OCI-LY1 (cell line): ENCODE measurements at regions not wholly inside any gene's neighbourhood (a gene's known extent, or its start where the extent isn't known, plus 50 kb on each side); places are given as distances from the start of the nearest gene placed in this dataset.
A peak's percentile ranks its signal among the peaks of the same experiment; 100 is the strongest.

Source experiments
- EZH2 ChIP-seq: fragments of 200-600 bp; sonication (generic), shearing (Covaris generic); IDR thresholded peaks from 2 replicates; pipeline ENCODE4 v1.8.0; 2017; ENCODE audit warnings: borderline replicate concordance, mixed run types, mild to moderate bottlenecking, antibody characterized with exemption, low read length, moderate library complexity, mixed read lengths
- TF ChIP-seq, protein P1 (sequence below): fragments of 200-600 bp; sonication (generic), shearing (Covaris generic); IDR thresholded peaks from 2 replicates; pipeline ENCODE4 v1.5.1; 2017; ENCODE audit warnings: mild to moderate bottlenecking, antibody characterized with exemption, low read length, moderate library complexity, mixed read lengths

DNA sequence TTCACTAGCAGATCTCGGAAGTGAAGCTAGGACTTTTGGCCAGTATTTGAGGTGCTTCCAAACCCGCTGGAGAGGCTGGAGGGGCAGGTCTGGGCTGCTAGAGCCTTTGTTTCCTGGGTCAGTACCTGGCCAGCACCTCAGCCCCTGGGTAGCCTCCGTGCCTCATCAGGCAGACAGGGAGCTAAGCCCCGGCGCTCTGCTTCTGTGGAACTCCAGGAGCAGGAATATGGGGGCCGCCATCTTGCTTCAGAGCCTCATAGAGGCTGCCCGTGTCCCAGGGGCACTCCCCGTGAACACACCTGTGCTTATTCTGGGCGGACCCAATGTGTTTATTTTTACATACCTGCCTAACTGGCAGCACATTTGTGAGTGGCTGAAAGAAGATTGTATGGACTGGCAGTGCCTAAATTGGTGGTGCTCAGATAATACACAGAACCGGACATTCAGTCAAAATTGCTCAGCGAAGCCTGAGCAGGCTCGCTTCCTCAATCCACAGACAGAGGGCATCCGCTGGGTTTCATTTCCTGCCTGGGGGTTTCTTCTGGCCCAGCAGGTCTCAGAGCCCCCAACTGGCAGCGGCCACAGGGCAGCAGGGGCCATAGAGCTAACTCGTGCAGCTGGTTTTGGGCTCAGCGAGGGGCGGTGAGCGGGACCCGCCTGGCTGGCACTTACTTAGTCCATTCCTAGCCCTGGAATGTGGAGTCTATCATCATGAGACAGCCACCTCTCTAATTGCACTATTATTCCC is 176.8 kb upstream of the ALKAL2 start:
- TF ChIP-seq, protein P1, sequence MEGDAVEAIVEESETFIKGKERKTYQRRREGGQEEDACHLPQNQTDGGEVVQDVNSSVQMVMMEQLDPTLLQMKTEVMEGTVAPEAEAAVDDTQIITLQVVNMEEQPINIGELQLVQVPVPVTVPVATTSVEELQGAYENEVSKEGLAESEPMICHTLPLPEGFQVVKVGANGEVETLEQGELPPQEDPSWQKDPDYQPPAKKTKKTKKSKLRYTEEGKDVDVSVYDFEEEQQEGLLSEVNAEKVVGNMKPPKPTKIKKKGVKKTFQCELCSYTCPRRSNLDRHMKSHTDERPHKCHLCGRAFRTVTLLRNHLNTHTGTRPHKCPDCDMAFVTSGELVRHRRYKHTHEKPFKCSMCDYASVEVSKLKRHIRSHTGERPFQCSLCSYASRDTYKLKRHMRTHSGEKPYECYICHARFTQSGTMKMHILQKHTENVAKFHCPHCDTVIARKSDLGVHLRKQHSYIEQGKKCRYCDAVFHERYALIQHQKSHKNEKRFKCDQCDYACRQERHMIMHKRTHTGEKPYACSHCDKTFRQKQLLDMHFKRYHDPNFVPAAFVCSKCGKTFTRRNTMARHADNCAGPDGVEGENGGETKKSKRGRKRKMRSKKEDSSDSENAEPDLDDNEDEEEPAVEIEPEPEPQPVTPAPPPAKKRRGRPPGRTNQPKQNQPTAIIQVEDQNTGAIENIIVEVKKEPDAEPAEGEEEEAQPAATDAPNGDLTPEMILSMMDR = peak; percentile 57
- no peak for TF ChIP-seq EZH2
